Adrenal gland (tissue), 5 donors: ENCODE measurements at regions not wholly inside any gene's neighbourhood (a gene's known extent, or its start where the extent isn't known, plus 50 kb on each side); places are given as distances from the start of the nearest gene placed in this dataset.

Experiments
- CTCF ChIP-seq, 6 experiments: fragments of 450-650 bp in 4 of 6; fragments of 200-600 bp in 2 of 6; sonication (generic) in 1 of 6; IDR thresholded peaks; 1 replicate in 5 of 6; 2 replicates in 1 of 6; pipeline versions ENCODE4 v1.5.1 to v1.8.0; 2016 to 2021; ENCODE audit warnings: antibody characterized with exemption in 6 of 6, mild to moderate bottlenecking in 2 of 6, moderate library complexity in 1 of 6
- POLR2A ChIP-seq, 2 donors: fragments of 450-650 bp; IDR thresholded peaks; one replicate each; pipeline ENCODE4 v1.6.1; 2017; ENCODE audit warnings: antibody characterized with exemption in 2 of 2, mild to moderate bottlenecking in 2 of 2, moderate library complexity in 1 of 2
- donor health status: DM: no; HTN: no; CAD: no.

- no peak for TF ChIP-seq CTCF (IDR thresholded peaks at IDR 0.05)
- no peak for TF ChIP-seq POLR2A (IDR thresholded peaks at IDR 0.05)
These were observed 230.4 kb upstream of the AGAP1 start for GRCh38 chr2:235263205-235264120.
